ENCODE measurements at regions not wholly inside any gene's neighbourhood (a gene's known extent, or its start where the extent isn't known, plus 50 kb on each side); places are given as distances from the start of the nearest gene placed in this dataset.
"Not testable (repeated sequence)": the region's sequence is repeated elsewhere in the genome, so short reads cannot be mapped to it uniquely, and the experiment has no call there.

GRCh38 chr5:1963941-1964451 lies 81.3 kb upstream of the IRX4 start:
- no peak for DNase-seq

- DNase-seq: no peak
Observed at GRCh38 chr5:1963358-1963757, 80.6 kb upstream of the IRX4 start.

DNA sequence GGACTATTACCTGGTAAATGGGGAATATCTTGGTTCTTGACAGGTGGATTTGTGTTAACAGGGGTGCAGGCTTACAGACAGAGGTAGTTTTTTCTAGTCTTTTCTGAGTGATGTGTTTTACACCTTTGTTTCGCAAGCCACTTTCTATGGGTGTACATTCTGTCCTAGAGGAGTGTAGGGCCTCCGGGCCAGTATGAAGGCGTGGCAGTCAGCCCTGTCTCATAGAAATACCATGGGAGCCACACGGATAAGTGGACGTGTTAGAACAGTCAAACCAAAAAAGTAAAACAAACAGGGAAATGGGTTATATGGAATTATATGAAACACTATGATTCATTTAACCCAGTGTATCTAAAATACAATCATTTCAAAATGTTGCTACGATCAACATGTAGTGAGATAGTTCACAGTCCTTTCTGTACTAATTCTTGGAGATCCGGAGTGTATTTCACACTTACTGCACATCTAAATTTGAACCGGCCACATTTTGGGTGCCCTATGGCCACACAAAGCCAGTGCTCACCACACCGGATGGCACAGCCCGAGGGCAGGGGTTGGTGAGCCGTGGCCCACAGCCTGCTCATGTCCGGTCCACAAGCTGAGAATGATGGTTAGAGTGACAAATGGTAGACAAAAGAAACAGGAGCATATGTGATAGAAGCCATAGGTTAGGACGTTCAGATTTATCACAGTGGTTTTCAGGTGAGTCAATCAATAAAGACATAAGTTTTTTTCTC lies 80.1 kb upstream of the IRX4 start:
- no peak for DNase-seq

DNA sequence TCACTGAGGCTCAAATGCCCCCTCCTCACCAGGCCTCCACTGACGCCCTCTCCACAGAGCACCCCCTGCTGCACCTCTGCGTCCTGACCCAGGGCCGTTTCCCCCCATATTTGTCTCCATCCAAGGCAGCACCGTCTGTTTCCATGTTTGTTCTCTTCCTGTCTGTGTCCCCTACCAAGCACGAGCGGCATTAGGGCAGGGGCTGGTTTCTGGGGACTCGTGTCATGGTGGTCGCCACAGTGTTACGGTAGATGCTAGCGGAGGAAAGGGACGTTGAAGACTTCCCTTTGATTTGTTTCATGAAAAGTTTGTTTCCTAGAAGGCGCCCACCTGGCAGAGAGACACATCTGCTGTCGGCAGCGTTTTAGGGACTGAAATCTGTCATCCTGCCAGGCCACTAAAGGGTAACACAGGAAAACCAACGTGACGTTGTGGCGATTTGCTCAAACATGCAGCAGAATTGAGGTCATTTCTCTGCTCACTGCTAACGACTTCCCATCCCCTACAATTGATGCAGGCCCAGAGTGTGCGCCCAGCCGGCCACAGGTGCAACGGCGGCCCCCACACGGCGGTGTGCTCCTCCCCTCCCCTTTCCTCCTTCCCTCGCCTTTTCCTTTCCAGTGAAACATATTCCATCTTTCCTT lies 79.3 kb upstream of the IRX4 start:
- no peak for DNase-seq

GRCh38 chr5:1961304-1961946 lies 78.7 kb upstream of the IRX4 start:
- DNase-seq: no peak

- DNase-seq: no peak
Observed at GRCh38 chr5:1960595-1961303, 78.0 kb upstream of the IRX4 start.

DNA sequence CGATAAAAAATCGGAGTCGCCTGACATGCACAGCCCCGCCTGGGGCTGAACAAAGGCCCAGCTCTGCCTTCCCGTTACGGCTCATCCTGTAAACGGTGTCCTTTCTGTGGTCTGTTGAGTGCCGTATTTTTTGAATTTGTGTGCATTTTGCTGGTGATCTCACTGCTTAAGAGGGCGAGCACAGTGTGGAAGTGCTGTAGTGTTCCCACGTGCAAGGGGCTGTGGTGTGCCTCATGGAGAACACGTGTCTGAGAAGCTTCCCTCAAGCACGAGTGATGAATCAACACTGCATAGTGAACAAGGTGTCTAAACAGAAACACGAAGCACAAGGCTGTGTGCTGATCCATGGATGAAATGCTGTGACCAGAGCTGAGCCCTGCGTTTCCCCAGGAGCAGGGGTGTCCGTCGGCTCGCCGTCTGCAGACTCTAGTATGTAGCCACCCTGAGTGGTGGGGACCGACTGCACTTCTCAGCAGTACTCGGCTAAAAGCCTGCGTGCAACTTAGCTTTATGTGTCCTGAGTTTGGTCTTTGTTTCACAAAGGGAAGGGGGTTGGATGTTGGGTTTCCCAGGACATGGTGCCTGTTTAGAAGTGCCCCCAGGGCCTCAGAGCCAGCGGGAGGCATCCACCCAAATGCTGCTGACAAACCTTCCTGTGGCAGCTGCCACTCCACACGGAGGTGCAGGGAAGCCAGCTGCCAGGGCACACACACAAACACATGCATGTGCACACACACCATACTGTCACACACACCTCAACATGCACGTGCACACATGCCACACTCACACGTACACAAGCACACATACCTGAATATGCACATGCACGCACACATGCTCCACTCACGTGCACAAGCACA lies 77.2 kb upstream of the IRX4 start:
- DNase-seq: no peak

DNA sequence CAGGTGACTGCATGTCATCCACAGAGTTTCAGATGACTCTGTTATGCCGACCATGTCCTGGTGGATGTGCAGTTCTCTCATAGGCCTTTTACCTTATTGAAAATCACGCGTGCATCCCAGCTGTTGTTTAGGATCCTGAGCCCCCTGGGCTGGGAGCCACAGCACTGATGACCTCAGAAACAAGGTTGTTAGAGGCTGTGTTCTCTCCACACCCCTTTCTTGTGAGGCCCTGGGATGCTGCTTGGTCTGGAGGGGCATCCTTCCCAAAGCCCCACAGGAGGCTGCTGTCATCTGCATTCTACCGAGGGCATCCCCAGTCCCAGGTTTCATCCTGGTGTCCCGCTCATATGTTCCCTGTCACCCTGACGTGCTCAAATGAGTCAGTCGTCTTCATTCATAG lies 76.5 kb upstream of the IRX4 start:
- DNase-seq: no peak

- no peak for DNase-seq
Observed at GRCh38 chr5:1958211-1959010, 75.7 kb upstream of the IRX4 start.

DNA sequence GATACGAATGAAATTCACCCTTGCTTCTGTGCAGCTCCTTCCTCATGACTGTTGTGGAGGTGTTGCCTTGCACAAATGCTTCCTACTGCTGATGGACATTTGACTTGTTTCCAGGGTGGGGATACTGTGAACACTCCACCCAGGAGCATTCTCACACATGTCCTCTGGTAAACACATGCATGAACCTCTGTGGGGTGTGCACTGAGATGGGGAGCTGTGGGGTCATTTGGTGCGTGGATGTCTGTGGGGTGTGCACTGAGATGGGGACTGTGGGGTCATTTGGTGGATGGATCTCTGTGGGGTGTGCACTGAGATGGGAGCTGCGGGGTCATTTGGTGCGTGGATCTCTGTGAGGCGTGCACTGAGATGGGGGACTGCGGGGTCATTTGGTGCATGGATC lies 72.9 kb upstream of the IRX4 start:
- DNase-seq: no peak

DNA sequence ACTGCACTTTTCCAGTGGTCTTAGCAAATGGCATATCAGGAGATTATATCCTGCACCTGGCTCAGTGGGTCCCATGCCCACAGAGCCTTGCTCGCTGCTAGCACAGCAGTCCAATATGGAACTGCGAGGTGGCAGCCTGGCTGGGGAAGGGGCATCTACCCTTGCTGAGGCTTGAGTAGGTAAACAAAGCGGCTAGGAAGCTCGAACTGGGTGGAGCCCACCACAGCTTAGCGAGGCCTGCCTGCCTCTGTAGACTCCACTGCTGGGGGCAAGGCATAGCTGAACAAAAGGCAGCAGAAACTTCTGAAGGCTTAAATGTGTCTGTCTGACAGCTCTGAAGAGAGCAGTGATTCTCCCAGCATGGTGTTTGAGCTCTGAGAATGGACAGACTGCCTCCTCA lies 71.0 kb upstream of the IRX4 start:
- not testable (repeated sequence) for DNase-seq

GRCh38 chr5:1952444-1953099 lies 69.8 kb upstream of the IRX4 start:
- no peak for DNase-seq

GRCh38 chr5:1952021-1952420 lies 69.3 kb upstream of the IRX4 start:
- DNase-seq: no peak

GRCh38 chr5:1951165-1951816 lies 68.6 kb upstream of the IRX4 start:
- no peak for DNase-seq

DNA sequence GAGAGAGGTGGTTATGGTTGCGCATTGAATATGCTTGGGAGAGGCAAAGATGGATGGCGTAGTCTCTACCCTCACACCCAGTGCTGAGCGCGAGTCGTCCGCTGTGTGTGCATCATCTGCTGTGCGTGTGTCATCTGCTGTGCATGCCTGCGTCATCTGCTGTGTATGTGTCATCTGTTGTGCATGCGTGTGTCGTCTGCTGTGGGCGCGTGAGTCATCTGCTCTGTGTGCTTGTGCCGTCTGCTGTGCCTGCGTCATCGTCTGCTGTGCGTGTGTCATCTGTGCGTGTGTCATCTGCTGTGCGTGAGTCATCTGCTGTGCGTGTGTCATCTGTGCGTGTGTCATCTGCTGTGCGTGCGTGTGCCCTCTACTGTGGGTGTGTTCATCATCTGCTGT lies 68.0 kb upstream of the IRX4 start:
- no peak for DNase-seq

- DNase-seq: no peak
Observed at GRCh38 chr5:1950096-1950707, 67.5 kb upstream of the IRX4 start.

DNA sequence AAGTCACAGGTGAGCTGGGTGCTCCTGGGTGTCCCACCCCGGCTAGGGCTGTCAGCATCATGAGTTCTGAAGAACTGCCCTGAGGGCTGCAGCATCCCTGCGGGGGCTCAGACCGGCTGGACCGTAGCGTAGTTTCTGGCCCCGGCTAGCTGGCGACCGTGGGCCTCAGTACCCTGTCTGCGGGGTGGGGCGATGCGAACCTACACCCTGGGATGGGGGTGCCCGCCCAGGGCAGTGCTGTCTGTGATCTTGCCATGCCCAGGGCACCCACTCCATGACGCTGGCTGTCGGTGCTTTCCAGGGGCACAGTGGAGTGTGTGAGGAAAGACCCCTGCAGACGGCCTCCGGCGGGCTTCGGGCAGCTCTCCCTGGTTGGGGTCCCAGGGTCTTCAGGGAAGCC lies 66.5 kb upstream of the IRX4 start:
- no peak for DNase-seq

GRCh38 chr5:1948663-1949191 lies 66.0 kb upstream of the IRX4 start:
- no peak for DNase-seq

- no peak for DNase-seq
Observed at GRCh38 chr5:1948111-1948510, 65.4 kb upstream of the IRX4 start.

Data from hindlimb muscle (tissue), 1 donor.